Lung (tissue), 11 donors: ENCODE measurements at regions not wholly inside any gene's neighbourhood (a gene's known extent, or its start where the extent isn't known, plus 50 kb on each side); places are given as distances from the start of the nearest gene placed in this dataset.
"Not testable (repeated sequence)": the region's sequence is repeated elsewhere in the genome, so short reads cannot be mapped to it uniquely, and the experiment has no call there.

Experiments used
- ATAC-seq: fragments of 200-7000 bp; cut with Tn5 transposase; one replicate; pipeline ENCODE4 v1.9.1; 2020; ENCODE audit warnings: moderate number of reproducible peaks; ENCODE audit not compliant: insufficient read depth, low FRiP score
- DNase-seq, 3 donors: peaks; one replicate each; pipeline ENCODE4 v3.0.0-alpha.2; 2013 to 2017
- H3K27ac ChIP-seq, 2 donors: one replicate each; pipeline ENCODE4 v1.5.1; 2013; ENCODE audit warnings: mild to moderate bottlenecking in 2 of 2, moderate library complexity in 2 of 2, control low read depth in 1 of 2, inconsistent platforms in 1 of 2, low read depth in 1 of 2, low read length in 1 of 2
- H3K27me3 ChIP-seq, 3 donors: one replicate each; pipeline ENCODE4 v1.5.1; 2013; ENCODE audit warnings: low read length in 2 of 3; ENCODE audit not compliant: control insufficient read depth in 3 of 3, insufficient read depth in 3 of 3
- H3K36me3 ChIP-seq, 4 donors: one replicate each; pipeline ENCODE4 v1.5.1; 2013; ENCODE audit warnings: low read length in 4 of 4, mild to moderate bottlenecking in 1 of 4, moderate library complexity in 1 of 4; ENCODE audit not compliant: control insufficient read depth in 4 of 4, insufficient read depth in 4 of 4
- H3K4me1 ChIP-seq, 5 donors: one replicate each; pipeline ENCODE4 v1.5.1; 2013; ENCODE audit warnings: low read length in 5 of 5, mild to moderate bottlenecking in 2 of 5, moderate library complexity in 1 of 5; ENCODE audit not compliant: control insufficient read depth in 5 of 5, insufficient read depth in 5 of 5
- H3K4me3 ChIP-seq: one replicate; pipeline ENCODE4 v1.5.1; 2013; ENCODE audit warnings: mild to moderate bottlenecking, control low read depth, moderate library complexity
- H3K9ac ChIP-seq, 2 donors: one replicate each; pipeline ENCODE4 v1.5.1; 2013; ENCODE audit warnings: low read length in 2 of 2, control low read depth in 1 of 2; ENCODE audit not compliant: insufficient read depth in 1 of 2
- H3K9me3 ChIP-seq, 4 donors: one replicate each; pipeline ENCODE4 v1.5.1; 2013; ENCODE audit warnings: low read length in 3 of 4, mild to moderate bottlenecking in 1 of 4, moderate library complexity in 1 of 4; ENCODE audit not compliant: control insufficient read depth in 4 of 4, insufficient read depth in 3 of 4
- WGBS, 2 donors: extraction: QIAGEN DNeasy Blood & Tissue Kit; methylation state at CpG; one replicate each; pipeline ENCODE4 v1.1.7; 2013; 5-methylcytosine and 5-hydroxymethylcytosine counted together
- TF ChIP-seq, protein P1 (sequence below): IDR thresholded peaks from 2 replicates; pipeline ENCODE4 v1.5.1; 2012; ENCODE audit warnings: mild to moderate bottlenecking; ENCODE audit errors: control extremely low read depth, extremely low read depth
- donor health status: control.
- donor health status: control.
- donor health status: Bipolar disorder and iron deficiency.
- donor health status: healthy.
- donor health status: DM: yes; HTN: yes; CAD: no.

DNA sequence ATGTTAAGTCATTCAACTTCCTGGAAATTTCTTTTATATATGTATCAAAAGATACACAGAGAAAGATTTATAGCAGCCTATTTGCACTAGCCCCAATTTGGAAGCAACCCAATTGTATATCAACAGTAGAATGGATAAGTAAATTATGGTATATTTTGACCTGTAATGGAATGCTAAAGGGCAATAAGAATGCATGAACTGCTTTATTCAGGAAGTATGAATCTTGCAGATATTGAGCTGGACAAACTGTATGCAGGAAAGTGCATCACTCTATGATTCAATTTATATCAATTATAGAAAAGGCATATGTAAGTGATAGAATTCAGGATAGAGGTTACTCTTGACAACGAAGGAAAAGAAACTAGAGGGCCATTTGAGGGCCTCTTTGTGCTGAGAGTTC is 913.1 kb upstream of the FBXO33 start:
- 60 to 75% methylated on average over 1 of the region's 1 CpG for WGBS, 2 donors
- Histone ChIP-seq H3K4me3 (no peak overlapping the region), H3K9ac (no peak overlapping the region), H3K36me3 (no peaks in the 10 kb centered on the region), H3K27me3 (no peaks in the 10 kb centered on the region), H3K4me1 (no peaks in the 10 kb centered on the region), H3K9me3 (peaks cover 0 to 4% (median 0%) of the 10 kb centered on the region in 4 donors), H3K27ac (no peak overlapping the region)
- ATAC-seq (no peak), DNase-seq (peak in 1 of 3 donors; percentile 14)
- TF ChIP-seq, protein P1, sequence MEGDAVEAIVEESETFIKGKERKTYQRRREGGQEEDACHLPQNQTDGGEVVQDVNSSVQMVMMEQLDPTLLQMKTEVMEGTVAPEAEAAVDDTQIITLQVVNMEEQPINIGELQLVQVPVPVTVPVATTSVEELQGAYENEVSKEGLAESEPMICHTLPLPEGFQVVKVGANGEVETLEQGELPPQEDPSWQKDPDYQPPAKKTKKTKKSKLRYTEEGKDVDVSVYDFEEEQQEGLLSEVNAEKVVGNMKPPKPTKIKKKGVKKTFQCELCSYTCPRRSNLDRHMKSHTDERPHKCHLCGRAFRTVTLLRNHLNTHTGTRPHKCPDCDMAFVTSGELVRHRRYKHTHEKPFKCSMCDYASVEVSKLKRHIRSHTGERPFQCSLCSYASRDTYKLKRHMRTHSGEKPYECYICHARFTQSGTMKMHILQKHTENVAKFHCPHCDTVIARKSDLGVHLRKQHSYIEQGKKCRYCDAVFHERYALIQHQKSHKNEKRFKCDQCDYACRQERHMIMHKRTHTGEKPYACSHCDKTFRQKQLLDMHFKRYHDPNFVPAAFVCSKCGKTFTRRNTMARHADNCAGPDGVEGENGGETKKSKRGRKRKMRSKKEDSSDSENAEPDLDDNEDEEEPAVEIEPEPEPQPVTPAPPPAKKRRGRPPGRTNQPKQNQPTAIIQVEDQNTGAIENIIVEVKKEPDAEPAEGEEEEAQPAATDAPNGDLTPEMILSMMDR: no peak

DNA sequence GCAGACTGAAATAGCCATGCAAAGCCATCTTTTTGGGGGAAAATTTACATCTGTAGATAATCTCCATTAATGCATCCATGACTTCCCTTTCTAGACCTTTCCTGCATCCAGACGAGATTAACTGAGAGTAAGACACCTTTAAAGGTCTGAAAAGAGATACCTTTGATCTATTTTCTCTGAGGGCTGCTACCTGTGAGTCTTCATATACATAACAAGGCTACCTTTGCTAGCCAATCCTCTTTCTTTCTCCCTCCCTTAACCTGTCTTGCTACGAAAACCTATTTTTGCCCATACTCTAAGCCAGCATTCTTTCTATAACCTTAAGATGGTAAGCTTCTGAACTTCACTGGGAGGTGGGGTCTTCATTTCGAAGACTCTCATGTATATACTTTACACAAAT is 908.5 kb upstream of the FBXO33 start:
- 74 to 75% methylated on average over 3 of the region's 3 CpGs for WGBS, 2 donors
- no peak overlapping the region for H3K9ac ChIP-seq

DNA sequence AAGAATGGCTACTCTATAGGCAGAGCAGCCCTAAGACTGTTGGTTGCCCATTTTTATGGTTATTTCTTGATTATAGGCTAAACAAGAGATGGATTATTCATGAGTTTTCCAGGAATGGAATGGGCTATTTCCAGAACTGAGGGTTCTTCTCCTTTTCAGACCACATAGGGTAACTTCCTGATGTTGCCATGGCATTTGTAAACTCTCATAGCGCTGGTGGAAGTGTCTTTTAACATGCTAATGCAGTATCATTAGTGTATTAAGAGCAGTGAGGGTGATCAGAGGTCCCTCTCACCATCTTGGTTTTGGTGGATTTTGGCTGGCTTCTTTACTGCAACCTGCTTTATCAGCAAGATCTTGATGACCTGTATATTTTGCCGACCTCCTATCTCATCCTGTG is 904.6 kb upstream of the FBXO33 start:
- TF ChIP-seq, protein P1: no peak
- H3K4me3 ChIP-seq: no peak overlapping the region
- H3K36me3 ChIP-seq: no peaks in the 10 kb centered on the region
- H3K27ac ChIP-seq: no peak overlapping the region
- H3K27me3 ChIP-seq: no peaks in the 10 kb centered on the region
- no peaks in the 10 kb centered on the region for H3K9me3 ChIP-seq
- DNase-seq (no peak), ATAC-seq (no peak)
- WGBS, 2 donors: 41 to 59% methylated on average over 2 of the region's 2 CpGs
- H3K9ac ChIP-seq: no peak overlapping the region
- H3K4me1 ChIP-seq: no peaks in the 10 kb centered on the region

More for the DNA sequence above, 908.5 kb upstream of the FBXO33 start:
- Histone ChIP-seq H3K36me3 (no peaks in the 10 kb centered on the region), H3K4me1 (no peaks in the 10 kb centered on the region), H3K27me3 (no peaks in the 10 kb centered on the region), H3K27ac (no peak overlapping the region), H3K4me3 (no peak overlapping the region), H3K9me3 (no peaks in the 10 kb centered on the region)
- ATAC-seq (no peak), DNase-seq (no peak)
- TF ChIP-seq, protein P1: no peak

DNA sequence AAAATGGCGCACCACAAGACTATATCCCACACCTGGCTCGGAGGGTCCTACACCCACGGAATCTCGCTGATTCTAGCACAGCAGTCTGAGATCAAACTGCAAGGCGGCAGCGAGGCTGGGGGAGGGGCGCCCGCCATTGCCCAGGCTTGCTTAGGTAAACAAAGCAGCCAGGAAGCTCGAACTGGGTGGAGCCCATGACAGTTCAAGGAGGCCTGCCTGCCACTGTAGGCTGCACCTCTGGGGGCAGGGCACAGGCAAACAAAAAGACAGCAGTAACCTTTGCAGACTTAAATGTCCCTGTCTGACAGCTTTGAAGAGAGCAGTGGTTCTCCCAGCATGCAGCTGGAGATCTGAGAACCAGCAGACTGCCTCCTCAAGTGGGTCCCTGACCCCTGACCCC is 894.3 kb upstream of the FBXO33 start:
- H3K27me3 ChIP-seq, H3K36me3 ChIP-seq, DNase-seq, H3K27ac ChIP-seq, ATAC-seq, H3K9me3 ChIP-seq, H3K4me1 ChIP-seq, H3K9ac ChIP-seq, H3K4me3 ChIP-seq: not testable (repeated sequence)
- 83 to 84% methylated on average over 7 to 9 of the region's 9 CpGs for WGBS, 2 donors
